SU-DHL-6 (cell line): ENCODE measurements at regions not wholly inside any gene's neighbourhood (a gene's known extent, or its start where the extent isn't known, plus 50 kb on each side); places are given as distances from the start of the nearest gene placed in this dataset.

Experiments used
- H2AFZ ChIP-seq: fragments of 200-600 bp; sonication (generic); 2 replicates; pipeline ENCODE4 v1.6.1; 2014; ENCODE audit warnings: low read depth, mild to moderate bottlenecking, moderate library complexity, mixed read lengths, antibody characterized with exemption, low read length; ENCODE audit not compliant: severe bottlenecking
- H3F3A ChIP-seq: fragments of 200-600 bp; shearing (Covaris generic); 2 replicates; pipeline ENCODE4 v1.6.0; 2016; ENCODE audit warnings: antibody characterized with exemption, mild to moderate bottlenecking; ENCODE audit not compliant: insufficient read depth
- H3K27ac ChIP-seq: fragments of 200-600 bp; sonication (generic); 2 replicates; pipeline ENCODE4 v1.5.1; 2016; ENCODE audit warnings: low read depth, mild to moderate bottlenecking, low read length, moderate library complexity, mixed read lengths
- H3K27me3 ChIP-seq: fragments of 200-600 bp; sonication (generic), shearing (Covaris generic); 2 replicates; pipeline ENCODE4 v1.6.0; 2014; ENCODE audit warnings: mild to moderate bottlenecking, low read length
- H3K36me3 ChIP-seq: fragments of 200-600 bp; sonication (generic); 2 replicates; pipeline ENCODE4 v1.6.1; 2014; ENCODE audit warnings: mild to moderate bottlenecking, low read length, mixed read lengths
- H3K4me2 ChIP-seq: fragments of 300-600, 200-600 bp; shearing (Covaris generic), sonication (generic); 2 replicates; pipeline ENCODE4 v1.6.0; 2014; ENCODE audit warnings: low read length, low read depth, mild to moderate bottlenecking; ENCODE audit not compliant: poor library complexity, severe bottlenecking
- H3K4me3 ChIP-seq: fragments of 200-600 bp; sonication (generic); 2 replicates; pipeline ENCODE4 v1.5.1; 2014; ENCODE audit warnings: antibody characterized with exemption, low read length, mild to moderate bottlenecking, mixed read lengths; ENCODE audit not compliant: insufficient read depth, poor library complexity, severe bottlenecking
- H3K79me2 ChIP-seq: fragments of 200-600 bp; sonication (generic); 2 replicates; pipeline ENCODE4 v1.6.1; 2014; ENCODE audit warnings: mild to moderate bottlenecking, low read length, moderate library complexity; ENCODE audit not compliant: insufficient read depth
- H3K9ac ChIP-seq: fragments of 200-600 bp; sonication (generic); 2 replicates; pipeline ENCODE4 v1.7.0; 2014; ENCODE audit warnings: mild to moderate bottlenecking, low read length
- H3K9me2 ChIP-seq: fragments of 200-600 bp; sonication (generic); replicated peaks from 2 replicates; pipeline ENCODE4 v1.6.1; 2014; ENCODE audit warnings: low read length; ENCODE audit not compliant: insufficient read depth
- H3K9me3 ChIP-seq: fragments of 200-600 bp; sonication (generic); 2 replicates; pipeline ENCODE4 v1.6.1; 2014; ENCODE audit warnings: low read length, mixed read lengths; ENCODE audit not compliant: insufficient read depth
- H4K20me1 ChIP-seq: fragments of 200-600 bp; sonication (generic); 2 replicates; pipeline ENCODE4 v1.6.1; 2014; ENCODE audit warnings: low read depth, mild to moderate bottlenecking, antibody characterized with exemption, low read length, moderate library complexity, mixed read lengths
- CTCF ChIP-seq: fragments of 200-600 bp; sonication (generic); IDR thresholded peaks from one replicate; pipeline ENCODE4 v1.5.1; 2017; ENCODE audit warnings: antibody characterized with exemption, mild to moderate bottlenecking, low read length, moderate library complexity; ENCODE audit not compliant: insufficient read depth, poor library complexity, severe bottlenecking
- EZH2phosphoT487 ChIP-seq: fragments of 200-600 bp; sonication (generic), shearing (Covaris generic); conservative IDR thresholded peaks from 2 replicates; pipeline ENCODE4 v1.6.1; 2018; ENCODE audit warnings: mild to moderate bottlenecking, antibody characterized with exemption, low read length, moderate library complexity, mixed read lengths

GRCh38 chr7:26593896-26594295, 270.5 kb downstream of the SKAP2 start:
- H3K79me2 ChIP-seq, result no peaks in the 10 kb centered on the region
- no peaks in the 10 kb centered on the region for H3K9me3 ChIP-seq
- no peak overlapping the region for H2AFZ ChIP-seq
- no peaks in the 10 kb centered on the region for H4K20me1 ChIP-seq
- H3K27ac ChIP-seq, result no peak overlapping the region
- TF ChIP-seq CTCF (no peak), EZH2phosphoT487 (no peak)
- no peak overlapping the region for H3K9ac ChIP-seq
- no peaks in the 10 kb centered on the region for H3K9me2 ChIP-seq
- H3K36me3 ChIP-seq, result no peaks in the 10 kb centered on the region
- H3K4me2 ChIP-seq, result no peak overlapping the region
- no peaks in the 10 kb centered on the region for H3F3A ChIP-seq
- H3K27me3 ChIP-seq, result no peaks in the 10 kb centered on the region
- no peak overlapping the region for H3K4me3 ChIP-seq

- Histone ChIP-seq H3K27me3 (no peaks in the 10 kb centered on the region), H3K9ac (no peak overlapping the region), H3F3A (no peaks in the 10 kb centered on the region), H3K4me2 (no peak overlapping the region), H3K27ac (no peak overlapping the region), H4K20me1 (no peaks in the 10 kb centered on the region), H2AFZ (no peak overlapping the region), H3K79me2 (no peaks in the 10 kb centered on the region), H3K36me3 (no peaks in the 10 kb centered on the region), H3K9me3 (no peaks in the 10 kb centered on the region), H3K9me2 (no peaks in the 10 kb centered on the region), H3K4me3 (no peak overlapping the region)
- TF ChIP-seq CTCF, result no peak
- no peak for TF ChIP-seq EZH2phosphoT487
Measured at GRCh38 chr7:26594553-26594952, 269.8 kb downstream of the SKAP2 start.

- Histone ChIP-seq H4K20me1 (no peaks in the 10 kb centered on the region), H3K4me2 (no peak overlapping the region), H3K9me3 (no peaks in the 10 kb centered on the region), H3K36me3 (no peaks in the 10 kb centered on the region), H3K27me3 (no peaks in the 10 kb centered on the region), H3K9ac (no peak overlapping the region), H3K9me2 (no peaks in the 10 kb centered on the region), H3K27ac (no peak overlapping the region), H3K79me2 (no peaks in the 10 kb centered on the region), H3K4me3 (no peak overlapping the region), H2AFZ (no peak overlapping the region), H3F3A (no peaks in the 10 kb centered on the region)
- no peak for TF ChIP-seq CTCF
- no peak for TF ChIP-seq EZH2phosphoT487
Measured at GRCh38 chr7:26598867-26599266, 265.5 kb downstream of the SKAP2 start.
